Right lobe of liver (tissue), 6 donors: ENCODE measurements at regions not wholly inside any gene's neighbourhood (a gene's known extent, or its start where the extent isn't known, plus 50 kb on each side); places are given as distances from the start of the nearest gene placed in this dataset.

ENCODE experiments used
- ATAC-seq, 4 donors: fragments of 200-7000 bp; cut with Tn5 transposase; one replicate each; pipeline ENCODE4 v1.9.1; 2020; ENCODE audit warnings: mild to moderate bottlenecking in 4 of 4, moderate library complexity in 4 of 4
- DNase-seq, 3 donors: peaks; one replicate each; pipeline ENCODE4 v3.0.0-alpha.2; 2020
- H3K27ac ChIP-seq, 3 donors: fragments of 200-600 bp; one replicate each; pipeline ENCODE4 v1.8.0; 2022
- H3K27me3 ChIP-seq, 2 donors: fragments of 200-600 bp; one replicate each; pipeline ENCODE4 v1.8.0; 2022
- H3K36me3 ChIP-seq, 4 donors: fragments of 200-600 bp; sonication (generic) in 1 of 4; one replicate each; pipeline versions ENCODE4 v1.5.1 to v1.8.0; 2017 to 2022; ENCODE audit warnings: control low read depth in 1 of 4
- H3K4me1 ChIP-seq, 4 donors: fragments of 200-600 bp; sonication (generic) in 1 of 4; one replicate each; pipeline versions ENCODE4 v1.5.1 to v1.8.0; 2017 to 2022; ENCODE audit warnings: control low read depth in 1 of 4
- H3K4me3 ChIP-seq, 3 donors: fragments of 200-600 bp; one replicate each; pipeline ENCODE4 v1.8.0; 2022
- H3K9me3 ChIP-seq, 4 donors: fragments of 200-600 bp; sonication (generic) in 1 of 4; one replicate each; pipeline versions ENCODE4 v1.5.1 to v1.8.0; 2017 to 2022; ENCODE audit warnings: control low read depth in 1 of 4
- POLR2A ChIP-seq: fragments of 450-650 bp; IDR thresholded peaks from one replicate; pipeline ENCODE4 v1.6.1; 2017; ENCODE audit warnings: antibody characterized with exemption, mild to moderate bottlenecking
- WGBS: methylation state at CpG from one replicate; pipeline ENCODE4 v1.1.6; 2018; ENCODE audit warnings: low coverage, low lambda C conversion rate; ENCODE audit not compliant: insufficient coverage; ENCODE audit errors: missing lambda C conversion rate; 5-methylcytosine and 5-hydroxymethylcytosine counted together
- intact Hi-C, 2 donors: fragments of 100-400 bp; cut with DNase I; formaldehyde crosslinking; loops; one replicate each; pipeline versions ENCODE4 v1.11.2 to v1.14.1; 2022
- TF ChIP-seq, protein P1 (sequence below), 4 donors: fragments of 200-600 bp in 3 of 4; fragments of 450-650 bp in 1 of 4; IDR thresholded peaks; one replicate each; pipeline versions ENCODE4 v1.5.1 to v1.8.0; 2016 to 2022; ENCODE audit warnings: antibody characterized with exemption in 4 of 4, mild to moderate bottlenecking in 2 of 4
- donor health status: DM: no; HTN: yes; CAD: no.
- donor health status: DM: no; HTN: no; CAD: no.
- donor health status: DM: no; HTN: no; CAD: no.
- donor health status: DM: no; HTN: yes; CAD: no.
- donor health status: DM: no; HTN: yes; CAD: no.

DNA sequence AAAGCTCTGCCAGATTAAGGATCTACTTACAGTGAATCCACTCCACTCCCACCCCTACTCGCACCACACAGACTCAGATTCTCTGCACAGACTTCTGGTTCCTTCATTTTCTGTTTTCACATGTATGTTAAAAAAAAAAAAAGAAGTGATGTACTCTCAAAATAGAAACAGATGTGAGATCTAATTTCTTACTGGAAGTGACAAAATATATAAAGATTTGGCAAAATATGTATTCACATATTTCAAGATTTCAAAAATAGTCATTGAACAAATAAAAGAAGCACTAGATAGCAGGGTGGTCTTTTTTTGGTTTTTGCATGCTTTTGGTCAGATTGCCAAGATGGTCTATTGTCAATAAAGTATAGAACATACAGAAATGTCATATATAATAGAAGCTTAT is 379.2 kb downstream of the TMEM167A start:
- Histone ChIP-seq H3K4me1 (peaks cover 0 to 4% (median 0%) of the 10 kb centered on the region in 4 donors), H3K4me3 (no peak overlapping the region), H3K36me3 (no peaks in the 10 kb centered on the region), H3K9me3 (no peaks in the 10 kb centered on the region), H3K27me3 (no peaks in the 10 kb centered on the region), H3K27ac (no peak overlapping the region)
- WGBS = 73% methylated on average over 1 of the region's 1 CpG
- ATAC-seq (no peak), DNase-seq (no peak)
- no peak for TF ChIP-seq POLR2A
- TF ChIP-seq, protein P1, sequence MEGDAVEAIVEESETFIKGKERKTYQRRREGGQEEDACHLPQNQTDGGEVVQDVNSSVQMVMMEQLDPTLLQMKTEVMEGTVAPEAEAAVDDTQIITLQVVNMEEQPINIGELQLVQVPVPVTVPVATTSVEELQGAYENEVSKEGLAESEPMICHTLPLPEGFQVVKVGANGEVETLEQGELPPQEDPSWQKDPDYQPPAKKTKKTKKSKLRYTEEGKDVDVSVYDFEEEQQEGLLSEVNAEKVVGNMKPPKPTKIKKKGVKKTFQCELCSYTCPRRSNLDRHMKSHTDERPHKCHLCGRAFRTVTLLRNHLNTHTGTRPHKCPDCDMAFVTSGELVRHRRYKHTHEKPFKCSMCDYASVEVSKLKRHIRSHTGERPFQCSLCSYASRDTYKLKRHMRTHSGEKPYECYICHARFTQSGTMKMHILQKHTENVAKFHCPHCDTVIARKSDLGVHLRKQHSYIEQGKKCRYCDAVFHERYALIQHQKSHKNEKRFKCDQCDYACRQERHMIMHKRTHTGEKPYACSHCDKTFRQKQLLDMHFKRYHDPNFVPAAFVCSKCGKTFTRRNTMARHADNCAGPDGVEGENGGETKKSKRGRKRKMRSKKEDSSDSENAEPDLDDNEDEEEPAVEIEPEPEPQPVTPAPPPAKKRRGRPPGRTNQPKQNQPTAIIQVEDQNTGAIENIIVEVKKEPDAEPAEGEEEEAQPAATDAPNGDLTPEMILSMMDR (IDR thresholded peaks at IDR 0.05) = no peak
- intact Hi-C loops = no loop called here

GRCh38 chr5:82694711-82695285 is 382.4 kb downstream of the TMEM167A start:
- no peaks in the 10 kb centered on the region for H3K9me3 ChIP-seq
- 75% methylated on average over 2 of the region's 2 CpGs for WGBS
- intact Hi-C loops = no loop called here
- TF ChIP-seq POLR2A = no peak
- TF ChIP-seq, protein P1 (IDR thresholded peaks at IDR 0.05) = no peak
- no peaks in the 10 kb centered on the region for H3K4me1 ChIP-seq
- H3K36me3 ChIP-seq = no peaks in the 10 kb centered on the region
- no peak overlapping the region for H3K27ac ChIP-seq
- ATAC-seq = no peak
- no peaks in the 10 kb centered on the region for H3K27me3 ChIP-seq
- no peak overlapping the region for H3K4me3 ChIP-seq
- no peak for DNase-seq

DNA sequence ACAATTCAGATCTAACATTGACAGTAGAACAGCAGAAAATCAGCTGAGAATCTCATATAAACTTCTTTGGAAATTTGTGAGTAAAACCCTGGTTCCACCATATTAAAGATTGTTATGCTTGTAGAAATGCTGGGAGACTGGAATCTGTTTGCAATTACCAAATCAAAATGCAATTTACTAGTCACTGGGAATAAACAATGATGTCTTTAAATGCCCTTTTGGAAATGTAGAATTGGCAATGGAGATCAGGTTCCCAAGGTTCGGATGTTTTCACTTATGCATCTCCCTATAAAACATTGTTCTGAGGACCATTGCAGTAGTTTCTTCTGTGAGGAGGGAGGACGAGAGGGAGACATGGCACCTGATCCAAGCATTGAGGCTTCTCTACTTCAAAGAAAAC is 384.4 kb downstream of the TMEM167A start:
- intact Hi-C loops = no loop called here
- WGBS = 58% methylated on average over 2 of the region's 2 CpGs
- TF ChIP-seq, protein P1 (IDR thresholded peaks at IDR 0.05) = no peak
- TF ChIP-seq POLR2A = no peak
- H3K9me3 ChIP-seq = no peaks in the 10 kb centered on the region
- H3K4me3 ChIP-seq = no peak overlapping the region
- H3K27ac ChIP-seq = no peak overlapping the region
- H3K36me3 ChIP-seq = no peaks in the 10 kb centered on the region
- DNase-seq (no peak), ATAC-seq (no peak)
- H3K4me1 ChIP-seq = no peaks in the 10 kb centered on the region
- no peaks in the 10 kb centered on the region for H3K27me3 ChIP-seq

- ATAC-seq (no peak), DNase-seq (no peak)
- H3K27me3 ChIP-seq = no peaks in the 10 kb centered on the region
- intact Hi-C loops = no loop called here
- TF ChIP-seq POLR2A = no peak
- TF ChIP-seq, protein P1 (IDR thresholded peaks at IDR 0.05) = no peak
- no peak overlapping the region for H3K27ac ChIP-seq
- H3K4me1 ChIP-seq = no peaks in the 10 kb centered on the region
- H3K36me3 ChIP-seq = no peaks in the 10 kb centered on the region
- 62% methylated on average over 2 of the region's 2 CpGs for WGBS
- no peaks in the 10 kb centered on the region for H3K9me3 ChIP-seq
- H3K4me3 ChIP-seq = no peak overlapping the region
Observed at GRCh38 chr5:82684659-82685058, 392.5 kb downstream of the TMEM167A start.

- TF ChIP-seq, protein P1 (IDR thresholded peaks at IDR 0.05) = no peak
- TF ChIP-seq POLR2A = no peak
- DNase-seq = no peak
- intact Hi-C loops = no loop called here
- ATAC-seq = no peak
- no peak overlapping the region for H3K4me3 ChIP-seq
- no peaks in the 10 kb centered on the region for H3K27me3 ChIP-seq
- no peaks in the 10 kb centered on the region for H3K36me3 ChIP-seq
- H3K4me1 ChIP-seq = no peaks in the 10 kb centered on the region
- 73% methylated on average over 1 of the region's 2 CpGs for WGBS
- H3K9me3 ChIP-seq = no peaks in the 10 kb centered on the region
- no peak overlapping the region for H3K27ac ChIP-seq
Observed at GRCh38 chr5:82684165-82684564, 393.0 kb downstream of the TMEM167A start.
